Tibial nerve (tissue), 4 donors: ENCODE measurements at regions not wholly inside any gene's neighbourhood (a gene's known extent, or its start where the extent isn't known, plus 50 kb on each side); places are given as distances from the start of the nearest gene placed in this dataset.

Source experiments
- DNase-seq, 2 donors: peaks; one replicate each; pipeline ENCODE4 v3.0.0-alpha.2; 2019; ENCODE audit warnings: low spot score in 2 of 2
- H3K27ac ChIP-seq, 4 donors: fragments of 200-600 bp; sonication (generic) in 3 of 4; one replicate each; pipeline ENCODE4 v1.5.1; 2017 to 2019; ENCODE audit warnings: mild to moderate bottlenecking in 1 of 4
- H3K27me3 ChIP-seq, 2 donors: fragments of 200-600 bp; sonication (generic) in 1 of 2; one replicate each; pipeline versions ENCODE4 v1.5.1 to v1.6.0; 2017 to 2019
- H3K36me3 ChIP-seq, 3 donors: fragments of 200-600 bp; sonication (generic); one replicate each; pipeline ENCODE4 v1.5.1; 2018 to 2019
- H3K4me1 ChIP-seq, 4 donors: fragments of 200-600 bp; sonication (generic) in 3 of 4; one replicate each; pipeline ENCODE4 v1.5.1; 2017 to 2019
- H3K4me3 ChIP-seq, 4 donors: fragments of 200-600 bp; sonication (generic) in 3 of 4; one replicate each; pipeline ENCODE4 v1.5.1; 2017 to 2019; ENCODE audit warnings: mild to moderate bottlenecking in 1 of 4, moderate library complexity in 1 of 4
- H3K9me3 ChIP-seq, 4 donors: fragments of 200-600 bp; sonication (generic) in 3 of 4; one replicate each; pipeline ENCODE4 v1.5.1; 2017 to 2019
- CTCF ChIP-seq, 5 experiments: fragments of 200-600 bp in 3 of 5; fragments of 450-650 bp in 2 of 5; sonication (generic) in 3 of 5; IDR thresholded peaks; one replicate each; pipeline ENCODE4 v1.5.1; 2016 to 2019; ENCODE audit warnings: antibody characterized with exemption in 5 of 5, mild to moderate bottlenecking in 3 of 5, moderate library complexity in 2 of 5
- EP300 ChIP-seq, 2 donors: sonication (generic); formaldehyde crosslinking; IDR thresholded peaks; one replicate each; pipeline ENCODE4 v1.6.1; 2017; ENCODE audit warnings: antibody characterized with exemption in 2 of 2, mild to moderate bottlenecking in 1 of 2
- POLR2A ChIP-seq, 2 donors: fragments of 450-650 bp; IDR thresholded peaks; one replicate each; pipeline ENCODE4 v1.6.1; 2017; ENCODE audit warnings: antibody characterized with exemption in 2 of 2, mild to moderate bottlenecking in 2 of 2, moderate library complexity in 2 of 2
- WGBS, 2 donors: methylation state at CpG; one replicate each; pipeline ENCODE4 v1.1.5; 2018; 5-methylcytosine and 5-hydroxymethylcytosine counted together

- 82 to 86% methylated on average over 10 of the region's 10 CpGs for WGBS, 2 donors
- no peak for TF ChIP-seq POLR2A (IDR thresholded peaks at IDR 0.05)
- TF ChIP-seq CTCF (IDR thresholded peaks at IDR 0.05), result no peak
- no peak for TF ChIP-seq EP300 (IDR thresholded peaks at IDR 0.05)
- Histone ChIP-seq H3K9me3 (peaks cover 0 to 61% (median 18%) of the 10 kb centered on the region in 4 donors), H3K4me1 (no peaks in the 10 kb centered on the region), H3K4me3 (no peak overlapping the region), H3K27me3 (no peaks in the 10 kb centered on the region), H3K27ac (no peak overlapping the region), H3K36me3 (peaks cover 0 to 3% (median 0%) of the 10 kb centered on the region in 3 donors)
- no peak for DNase-seq
Observed at GRCh38 chr15:62270216-62270921, 105.3 kb upstream of the C2CD4B start.

GRCh38 chr15:62272290-62272689 is 107.2 kb upstream of the C2CD4B start:
- TF ChIP-seq CTCF (IDR thresholded peaks at IDR 0.05), result no peak
- TF ChIP-seq POLR2A (IDR thresholded peaks at IDR 0.05), result no peak
- TF ChIP-seq EP300 (IDR thresholded peaks at IDR 0.05), result no peak
- WGBS, 2 donors, result 94 to 100% methylated on average over 1 of the region's 1 CpG
- Histone ChIP-seq H3K9me3 (peaks cover 0 to 44% (median 17%) of the 10 kb centered on the region in 4 donors), H3K36me3 (peaks cover 0 to 3% (median 0%) of the 10 kb centered on the region in 3 donors), H3K27me3 (no peaks in the 10 kb centered on the region), H3K27ac (no peak overlapping the region), H3K4me1 (no peaks in the 10 kb centered on the region), H3K4me3 (no peak overlapping the region)
- DNase-seq, result no peak

GRCh38 chr15:62275831-62276230 is 110.7 kb upstream of the C2CD4B start:
- H3K27me3 ChIP-seq, result no peaks in the 10 kb centered on the region
- no peak overlapping the region for H3K27ac ChIP-seq
- TF ChIP-seq EP300 (IDR thresholded peaks at IDR 0.05) (no peak), POLR2A (IDR thresholded peaks at IDR 0.05) (no peak), CTCF (IDR thresholded peaks at IDR 0.05) (no peak)
- H3K4me3 ChIP-seq, result no peak overlapping the region
- no peaks in the 10 kb centered on the region for H3K36me3 ChIP-seq
- WGBS, 2 donors, result 86 to 88% methylated on average over 7 of the region's 7 CpGs
- H3K9me3 ChIP-seq, result peaks cover 0 to 9% (median 4%) of the 10 kb centered on the region in 4 donors
- H3K4me1 ChIP-seq, result no peaks in the 10 kb centered on the region
- no peak for DNase-seq

- no peak overlapping the region for H3K4me3 ChIP-seq
- TF ChIP-seq EP300 (IDR thresholded peaks at IDR 0.05) (no peak), CTCF (IDR thresholded peaks at IDR 0.05) (no peak), POLR2A (IDR thresholded peaks at IDR 0.05) (no peak)
- H3K9me3 ChIP-seq, result no peaks in the 10 kb centered on the region
- WGBS, 2 donors, result 34 to 49% methylated on average over 2 of the region's 2 CpGs
- DNase-seq, result no peak
- H3K27me3 ChIP-seq, result no peaks in the 10 kb centered on the region
- H3K27ac ChIP-seq, result no peak overlapping the region
- no peaks in the 10 kb centered on the region for H3K36me3 ChIP-seq
- H3K4me1 ChIP-seq, result no peaks in the 10 kb centered on the region
Observed at GRCh38 chr15:62277816-62278394, 112.8 kb upstream of the C2CD4B start.

GRCh38 chr15:62278534-62278933 is 113.4 kb upstream of the C2CD4B start:
- H3K4me3 ChIP-seq, result no peak overlapping the region
- H3K27me3 ChIP-seq, result no peaks in the 10 kb centered on the region
- no peaks in the 10 kb centered on the region for H3K9me3 ChIP-seq
- no peaks in the 10 kb centered on the region for H3K36me3 ChIP-seq
- no peak for DNase-seq
- TF ChIP-seq POLR2A (IDR thresholded peaks at IDR 0.05), result no peak
- no peak for TF ChIP-seq CTCF (IDR thresholded peaks at IDR 0.05)
- TF ChIP-seq EP300 (IDR thresholded peaks at IDR 0.05), result no peak
- no peaks in the 10 kb centered on the region for H3K4me1 ChIP-seq
- no peak overlapping the region for H3K27ac ChIP-seq
- WGBS, 2 donors, result 68% methylated on average over 4 of the region's 4 CpGs
